ENCODE measurements at regions not wholly inside any gene's neighbourhood (a gene's known extent, or its start where the extent isn't known, plus 50 kb on each side); places are given as distances from the start of the nearest gene placed in this dataset.

- no peak for TF ChIP-seq POLR2A (IDR thresholded peaks at IDR 0.05)
- TF ChIP-seq, protein P1, sequence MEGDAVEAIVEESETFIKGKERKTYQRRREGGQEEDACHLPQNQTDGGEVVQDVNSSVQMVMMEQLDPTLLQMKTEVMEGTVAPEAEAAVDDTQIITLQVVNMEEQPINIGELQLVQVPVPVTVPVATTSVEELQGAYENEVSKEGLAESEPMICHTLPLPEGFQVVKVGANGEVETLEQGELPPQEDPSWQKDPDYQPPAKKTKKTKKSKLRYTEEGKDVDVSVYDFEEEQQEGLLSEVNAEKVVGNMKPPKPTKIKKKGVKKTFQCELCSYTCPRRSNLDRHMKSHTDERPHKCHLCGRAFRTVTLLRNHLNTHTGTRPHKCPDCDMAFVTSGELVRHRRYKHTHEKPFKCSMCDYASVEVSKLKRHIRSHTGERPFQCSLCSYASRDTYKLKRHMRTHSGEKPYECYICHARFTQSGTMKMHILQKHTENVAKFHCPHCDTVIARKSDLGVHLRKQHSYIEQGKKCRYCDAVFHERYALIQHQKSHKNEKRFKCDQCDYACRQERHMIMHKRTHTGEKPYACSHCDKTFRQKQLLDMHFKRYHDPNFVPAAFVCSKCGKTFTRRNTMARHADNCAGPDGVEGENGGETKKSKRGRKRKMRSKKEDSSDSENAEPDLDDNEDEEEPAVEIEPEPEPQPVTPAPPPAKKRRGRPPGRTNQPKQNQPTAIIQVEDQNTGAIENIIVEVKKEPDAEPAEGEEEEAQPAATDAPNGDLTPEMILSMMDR (IDR thresholded peaks at IDR 0.05), result no peak
Measured at GRCh38 chr2:216923706-216924105, 63.8 kb upstream of the TNP1 start.
